GM15510 (cell line): ENCODE measurements at regions not wholly inside any gene's neighbourhood (a gene's known extent, or its start where the extent isn't known, plus 50 kb on each side); places are given as distances from the start of the nearest gene placed in this dataset.

Experiments
- POLR2A ChIP-seq: IDR thresholded peaks from 3 replicates; pipeline ENCODE4 v1.6.1; 2011; ENCODE audit warnings: borderline replicate concordance; ENCODE audit not compliant: insufficient read length; ENCODE audit errors: extremely low read depth

DNA sequence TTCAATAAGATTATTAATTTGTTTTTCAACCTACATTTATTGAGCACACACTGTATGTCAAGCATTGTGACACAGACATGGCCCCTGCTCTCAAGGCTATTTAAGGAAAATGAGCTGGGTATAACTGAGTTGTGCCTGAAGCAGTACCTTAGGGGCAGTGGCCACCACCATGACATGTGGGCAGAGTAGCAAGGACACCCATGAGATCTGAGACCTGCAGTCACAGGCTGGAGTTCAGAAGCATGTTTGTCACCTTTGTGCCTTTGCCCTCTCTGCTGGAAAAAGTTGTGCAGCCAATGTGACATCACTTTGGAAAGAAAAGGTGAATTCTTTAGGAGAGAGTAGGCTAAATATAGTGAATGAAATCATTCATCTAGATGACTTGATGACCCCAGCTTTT is 501.3 kb downstream of the BCOR start:
- no peak for TF ChIP-seq POLR2A

DNA sequence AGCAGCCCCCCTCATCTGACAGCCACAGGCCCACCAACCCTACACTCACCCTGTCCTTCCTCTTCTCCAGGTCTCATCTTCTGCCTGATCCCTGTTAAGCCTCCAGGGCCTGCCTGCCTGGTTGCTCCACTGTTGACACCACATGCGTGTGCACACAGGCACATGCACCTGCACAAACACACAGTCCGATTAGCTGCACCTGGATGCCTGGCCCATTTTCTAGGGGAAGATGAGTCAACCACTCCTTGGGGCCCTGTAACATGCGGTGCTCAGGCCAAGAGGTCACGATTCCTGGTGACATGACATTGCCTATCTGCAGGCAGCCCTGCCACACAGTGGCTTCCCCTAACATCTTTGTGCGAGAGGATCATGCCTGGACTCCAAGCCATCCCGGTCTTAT is 498.4 kb downstream of the BCOR start:
- TF ChIP-seq POLR2A: no peak

DNA sequence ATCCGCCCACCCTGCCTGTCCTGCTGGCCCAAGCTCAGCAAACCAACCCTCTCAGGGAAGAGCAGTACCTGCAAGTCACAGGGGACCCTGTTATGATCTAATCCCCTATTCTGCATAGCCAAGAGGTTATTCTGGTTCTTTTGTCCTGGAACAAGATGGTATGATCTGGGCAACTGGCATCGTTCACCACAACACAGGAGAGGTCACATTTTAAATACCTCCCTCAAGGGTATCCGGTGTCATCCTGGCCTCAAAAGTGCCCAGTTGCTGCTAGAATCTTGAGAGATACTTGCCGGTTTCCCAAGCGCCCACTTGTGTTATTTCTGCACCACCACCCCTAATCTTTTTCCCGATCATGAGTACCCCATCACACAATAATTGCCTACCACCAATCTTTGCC is 497.5 kb downstream of the BCOR start:
- TF ChIP-seq POLR2A: no peak

DNA sequence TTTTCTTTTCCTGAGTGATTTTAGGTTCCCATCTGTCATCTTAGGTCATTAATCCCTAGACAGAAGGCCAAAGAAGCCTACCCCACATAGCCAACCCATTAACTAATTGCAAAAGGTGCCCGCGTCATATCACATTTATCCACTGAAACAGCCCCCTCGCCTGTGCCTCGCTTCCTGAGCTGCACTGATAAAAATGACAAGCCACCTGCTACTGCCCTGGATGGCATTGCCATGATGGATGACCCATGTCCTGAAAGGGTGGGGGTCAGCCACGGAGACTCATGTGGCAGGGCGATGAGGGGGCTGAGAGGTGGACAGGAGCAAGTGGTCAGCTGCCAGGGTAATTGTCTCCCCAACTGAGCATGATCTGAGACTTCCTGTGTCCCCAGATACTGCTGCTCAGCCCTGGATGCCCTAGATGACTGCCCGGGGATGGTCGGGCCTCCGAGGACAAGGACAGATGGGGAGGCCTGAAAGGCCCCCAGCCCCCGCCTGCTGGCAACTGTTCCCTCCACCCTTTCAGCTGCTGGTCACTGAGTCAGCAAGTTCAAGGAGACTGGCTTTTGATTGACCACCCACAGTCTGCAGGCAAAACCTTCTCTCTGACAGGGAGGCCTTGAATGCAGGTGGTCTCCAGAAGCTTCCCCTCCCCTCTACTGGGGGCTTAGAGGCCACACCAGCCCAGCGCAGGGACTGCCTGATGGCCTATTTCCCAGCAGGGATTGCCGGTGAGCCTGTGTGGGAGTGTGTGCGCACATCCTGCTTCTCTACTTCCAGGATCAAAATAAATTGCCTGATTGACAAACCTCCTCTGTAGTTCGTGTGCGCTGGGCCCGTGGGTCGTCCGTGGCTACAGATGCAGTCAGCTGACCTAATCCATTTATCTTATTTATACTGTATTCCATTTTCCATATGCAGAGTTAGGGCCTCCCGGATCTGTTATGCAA is 496.3 kb downstream of the BCOR start:
- TF ChIP-seq POLR2A: no peak

DNA sequence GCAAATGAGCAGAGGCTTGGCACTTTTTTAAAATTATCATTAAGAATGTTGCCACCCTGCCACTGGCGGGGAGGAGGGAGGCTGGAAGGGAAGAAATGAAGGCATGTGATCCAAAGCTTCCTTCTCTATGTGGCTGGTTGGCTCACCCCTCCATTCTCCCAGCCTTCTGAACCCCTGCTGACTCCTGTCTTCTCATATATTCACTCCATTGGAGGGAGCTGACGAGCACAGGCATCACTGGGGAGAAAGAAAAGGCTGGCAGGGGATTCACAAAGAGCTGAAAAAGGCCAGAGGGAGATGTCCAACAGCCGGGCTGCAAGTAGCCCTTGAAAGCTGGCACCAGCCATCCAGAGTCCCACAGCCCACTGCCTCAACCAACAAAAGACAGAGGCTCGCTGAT is 495.6 kb downstream of the BCOR start:
- TF ChIP-seq POLR2A: no peak

DNA sequence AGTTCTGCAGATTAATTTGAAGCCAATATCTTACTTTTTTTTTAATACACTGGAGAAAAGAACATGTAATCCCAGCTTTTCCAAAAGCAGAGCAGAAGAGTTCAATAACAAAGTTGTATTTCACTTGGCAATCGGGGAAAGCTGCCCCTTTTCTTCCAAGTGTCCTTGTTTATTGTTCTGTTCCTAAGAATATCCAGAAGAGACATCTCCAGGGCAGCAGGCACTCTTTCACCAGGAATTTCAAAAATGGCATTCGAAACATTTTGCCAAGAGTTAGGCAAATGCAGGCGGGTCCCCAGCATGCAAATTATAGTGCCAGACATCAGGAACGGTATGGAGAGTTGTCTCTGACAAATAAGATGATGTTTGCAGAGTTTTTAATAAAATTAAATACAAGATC is 494.5 kb downstream of the BCOR start:
- no peak for TF ChIP-seq POLR2A

DNA sequence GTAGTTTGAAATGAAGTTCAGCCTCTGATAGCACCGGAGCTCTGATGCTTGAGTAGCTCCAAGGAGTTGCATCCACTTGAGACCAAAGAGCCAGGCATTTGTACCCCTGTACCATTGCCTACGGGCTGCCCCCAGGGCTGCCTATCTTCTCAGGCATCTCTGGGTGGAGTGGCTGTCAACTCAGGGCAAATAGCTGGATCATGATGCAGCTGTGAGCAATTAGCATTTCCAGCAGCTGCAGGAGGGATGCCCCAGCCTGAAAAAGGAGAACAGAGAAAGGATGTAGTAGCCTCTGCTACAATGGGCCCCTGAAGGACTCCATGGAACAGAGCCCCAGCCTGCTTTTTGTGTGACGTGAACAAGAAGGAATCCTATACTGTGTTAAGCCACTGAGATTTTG is 492.6 kb downstream of the BCOR start:
- TF ChIP-seq POLR2A: no peak

DNA sequence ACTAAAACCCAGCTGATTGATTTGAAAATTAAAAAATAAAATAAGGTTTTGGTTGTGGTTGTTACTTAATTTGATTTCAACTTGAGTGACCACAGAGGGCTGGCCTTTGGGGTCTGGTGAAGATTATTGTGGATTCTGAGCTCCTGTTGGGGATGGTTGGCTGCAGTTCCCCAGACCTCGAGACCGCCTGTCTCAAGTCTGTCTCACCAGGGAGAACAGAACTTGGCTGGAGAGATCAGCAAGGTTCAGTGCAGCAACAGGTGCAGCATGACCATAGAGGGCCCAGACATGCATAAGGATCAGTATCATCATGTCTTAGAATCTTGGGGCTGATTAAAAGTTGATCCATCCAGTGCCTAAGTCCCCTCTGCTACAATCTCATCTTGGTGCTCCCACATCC is 491.9 kb downstream of the BCOR start:
- no peak for TF ChIP-seq POLR2A

DNA sequence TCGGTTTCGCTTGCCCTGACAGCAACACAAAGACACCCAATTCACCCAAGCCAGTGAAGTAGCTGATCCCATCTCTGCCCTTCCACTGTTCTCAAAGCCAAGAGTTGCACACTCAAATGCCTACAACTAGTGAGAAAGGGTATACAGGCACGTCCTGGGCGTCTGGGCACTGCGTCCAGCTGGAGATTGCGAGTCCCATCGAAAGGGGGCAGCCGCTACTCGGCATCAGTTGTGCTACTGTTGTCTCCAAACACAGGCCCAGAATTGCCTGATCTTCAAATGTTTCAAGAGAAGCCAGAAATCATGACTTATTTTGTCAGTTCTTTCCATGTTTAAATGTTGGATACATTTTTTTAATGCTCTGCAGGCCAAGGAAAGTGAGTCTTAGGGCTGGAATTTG is 487.8 kb downstream of the BCOR start:
- no peak for TF ChIP-seq POLR2A

DNA sequence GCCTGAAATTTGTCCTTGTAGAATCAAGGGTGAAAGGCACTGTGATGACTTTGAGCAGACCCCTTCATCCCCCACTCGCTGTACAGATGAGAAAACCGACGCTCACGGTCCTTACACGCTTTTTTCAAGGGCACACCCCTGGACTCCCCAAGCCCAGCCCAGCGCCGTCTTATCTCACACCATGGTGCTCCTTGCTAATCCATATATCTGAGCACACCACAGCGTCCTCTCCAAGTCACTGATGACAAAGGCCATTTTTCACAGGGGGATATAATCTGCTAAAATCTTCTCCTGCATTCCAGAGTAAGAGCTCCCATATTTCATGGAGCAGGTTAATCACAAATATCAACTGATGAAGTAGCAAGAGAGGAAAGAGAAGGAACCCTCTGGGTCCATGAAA is 486.3 kb downstream of the BCOR start:
- no peak for TF ChIP-seq POLR2A

DNA sequence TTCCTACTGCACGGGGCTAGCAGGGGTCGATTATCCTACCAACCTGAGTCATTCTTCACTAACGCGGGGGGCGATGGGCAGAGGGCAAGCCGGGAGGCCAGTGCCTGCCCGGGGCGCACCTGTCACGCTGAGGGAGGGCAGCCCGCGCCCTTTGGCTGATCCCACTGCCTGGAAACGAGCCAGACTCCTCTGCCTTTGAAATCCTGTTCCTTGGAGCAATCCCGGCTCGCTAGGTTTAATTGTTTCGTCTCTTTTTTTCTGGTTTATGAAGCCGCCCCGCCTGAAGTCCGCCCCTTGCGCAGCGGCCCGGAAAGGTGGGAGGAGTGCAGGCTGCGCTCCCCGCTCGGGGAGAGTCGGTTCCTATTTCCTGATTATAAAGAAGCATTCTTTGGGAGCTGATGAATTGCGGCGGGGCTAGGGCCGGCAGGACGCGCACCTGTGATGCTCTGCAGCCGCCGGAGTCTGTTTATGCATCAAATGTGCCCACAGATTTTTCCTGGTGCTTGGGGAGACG is 484.2 kb downstream of the BCOR start:
- no peak for TF ChIP-seq POLR2A

DNA sequence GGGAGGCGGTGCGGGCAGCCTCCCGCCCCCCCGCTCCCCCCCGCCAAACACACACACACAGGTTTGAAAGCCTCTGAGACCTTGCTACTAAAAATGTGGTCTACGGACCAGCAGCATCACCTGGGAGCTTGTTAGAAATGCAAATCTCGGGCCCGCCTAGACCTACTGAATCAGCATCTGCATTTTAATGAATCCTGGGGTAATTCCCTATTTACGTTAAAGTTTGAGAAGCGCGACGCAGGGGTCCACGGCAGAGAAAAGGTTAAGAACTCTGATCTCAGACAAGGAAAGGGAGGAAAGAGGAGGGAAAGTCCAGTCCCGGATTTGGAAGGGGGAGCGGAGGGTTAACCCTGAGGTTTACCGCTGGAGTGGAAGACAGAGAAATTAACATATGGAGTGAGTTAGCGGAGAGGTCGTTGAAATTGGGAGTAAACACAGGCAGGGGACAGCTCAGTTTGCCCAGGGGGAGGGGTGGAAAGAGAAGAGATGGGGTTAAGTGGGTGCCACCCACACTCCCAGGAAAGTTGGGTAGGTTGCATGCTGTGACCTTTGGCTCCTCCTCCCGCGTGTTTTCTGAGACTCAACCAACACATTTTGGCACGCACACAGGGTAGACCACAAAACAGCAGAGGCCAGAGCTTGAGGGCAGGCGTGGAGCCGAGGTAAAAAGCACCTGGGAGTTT is 483.6 kb downstream of the BCOR start:
- TF ChIP-seq POLR2A: no peak

DNA sequence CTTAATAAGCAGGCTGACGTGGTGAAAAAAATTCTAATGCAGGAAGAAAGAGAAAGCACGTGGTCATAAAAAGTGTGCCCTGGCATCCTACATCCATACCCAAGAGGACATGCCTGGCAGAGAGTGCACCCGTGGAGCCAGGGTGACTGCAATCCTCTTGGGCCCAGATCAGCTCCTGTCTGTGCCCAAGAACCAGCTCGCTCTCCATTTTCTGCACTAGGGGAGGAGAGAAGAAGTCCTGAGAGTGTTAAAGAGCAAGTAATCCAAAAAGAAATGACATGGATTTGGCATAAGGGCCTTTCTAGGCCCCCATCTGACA is 483.1 kb downstream of the BCOR start:
- no peak for TF ChIP-seq POLR2A

DNA sequence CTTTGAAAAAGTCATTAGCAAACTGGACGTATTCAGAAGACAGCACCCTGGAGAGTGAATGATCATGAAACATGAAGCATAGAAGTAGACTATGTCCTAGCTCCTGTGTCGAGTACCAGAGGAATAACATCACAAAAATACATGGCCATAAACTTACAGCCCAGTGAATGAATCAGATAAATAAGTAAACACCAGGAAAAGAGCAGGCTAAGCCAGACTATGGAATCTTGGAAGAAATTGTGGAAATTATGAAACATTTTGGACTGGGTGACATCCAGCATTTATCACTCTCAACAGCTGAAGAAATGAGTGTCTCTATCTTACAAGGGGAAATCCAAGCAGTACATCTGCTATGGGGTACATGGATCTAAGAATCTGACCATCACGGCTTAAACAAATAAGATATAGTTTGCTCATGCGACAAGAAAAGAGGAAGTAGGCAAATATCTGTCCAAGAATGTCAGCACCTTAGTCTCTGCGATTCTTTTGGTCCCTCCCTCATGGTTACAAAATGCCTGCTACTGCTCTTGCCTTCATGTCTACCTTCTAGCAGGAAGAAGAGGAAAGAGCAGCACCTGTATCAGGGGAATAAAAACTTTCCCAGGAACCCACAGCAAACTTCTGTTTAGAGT is 481.5 kb downstream of the BCOR start:
- TF ChIP-seq POLR2A: no peak

DNA sequence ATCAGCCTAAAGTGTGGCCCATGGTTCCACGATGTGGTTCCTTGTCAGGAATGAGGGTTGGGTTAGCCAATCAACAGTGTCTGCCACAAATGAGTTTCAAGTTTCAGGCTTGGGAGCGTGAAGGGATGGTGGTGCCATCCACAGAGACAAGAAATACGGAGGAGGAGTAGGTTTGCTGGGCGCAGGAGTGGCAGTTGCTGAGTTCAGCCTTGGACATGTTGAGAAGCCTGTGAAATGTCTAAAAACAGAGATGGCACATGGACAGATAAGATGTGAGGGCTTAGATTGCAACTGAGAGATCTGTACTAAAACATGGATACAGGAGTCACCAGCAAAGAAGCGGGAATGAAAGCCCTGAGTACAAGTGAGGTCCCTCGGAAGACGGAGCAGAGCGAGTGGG is 481.0 kb downstream of the BCOR start:
- no peak for TF ChIP-seq POLR2A
